ENCODE measurements at regions not wholly inside any gene's neighbourhood (a gene's known extent, or its start where the extent isn't known, plus 50 kb on each side); places are given as distances from the start of the nearest gene placed in this dataset.

- TF ChIP-seq CTCF (conservative IDR thresholded peaks at IDR 0.05; ENCODE audit: low read depth, low read length) (no peak), CHD1 (IDR thresholded peaks at IDR 0.05; ENCODE audit: low read depth, low read length) (no peak), MAZ (IDR thresholded peaks at IDR 0.05; ENCODE audit: borderline replicate concordance, low read depth, low read length) (no peak), POLR2A (IDR thresholded peaks at IDR 0.05; ENCODE audit: low read depth, low read length) (no peak), MAFK (IDR thresholded peaks at IDR 0.05; ENCODE audit: low read depth, low read length) (no peak), NFE2L2 (IDR thresholded peaks at IDR 0.05; ENCODE audit: low read depth, low read length) (no peak), MXI1 (IDR thresholded peaks at IDR 0.05; ENCODE audit: borderline replicate concordance, low read depth, low read length) (no peak)
- TF ChIP-seq, protein P1, sequence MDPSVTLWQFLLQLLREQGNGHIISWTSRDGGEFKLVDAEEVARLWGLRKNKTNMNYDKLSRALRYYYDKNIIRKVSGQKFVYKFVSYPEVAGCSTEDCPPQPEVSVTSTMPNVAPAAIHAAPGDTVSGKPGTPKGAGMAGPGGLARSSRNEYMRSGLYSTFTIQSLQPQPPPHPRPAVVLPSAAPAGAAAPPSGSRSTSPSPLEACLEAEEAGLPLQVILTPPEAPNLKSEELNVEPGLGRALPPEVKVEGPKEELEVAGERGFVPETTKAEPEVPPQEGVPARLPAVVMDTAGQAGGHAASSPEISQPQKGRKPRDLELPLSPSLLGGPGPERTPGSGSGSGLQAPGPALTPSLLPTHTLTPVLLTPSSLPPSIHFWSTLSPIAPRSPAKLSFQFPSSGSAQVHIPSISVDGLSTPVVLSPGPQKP (IDR thresholded peaks at IDR 0.05; ENCODE audit: borderline replicate concordance, low read depth, low read length), result no peak
- TF ChIP-seq, protein P2, sequence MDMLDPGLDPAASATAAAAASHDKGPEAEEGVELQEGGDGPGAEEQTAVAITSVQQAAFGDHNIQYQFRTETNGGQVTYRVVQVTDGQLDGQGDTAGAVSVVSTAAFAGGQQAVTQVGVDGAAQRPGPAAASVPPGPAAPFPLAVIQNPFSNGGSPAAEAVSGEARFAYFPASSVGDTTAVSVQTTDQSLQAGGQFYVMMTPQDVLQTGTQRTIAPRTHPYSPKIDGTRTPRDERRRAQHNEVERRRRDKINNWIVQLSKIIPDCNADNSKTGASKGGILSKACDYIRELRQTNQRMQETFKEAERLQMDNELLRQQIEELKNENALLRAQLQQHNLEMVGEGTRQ (IDR thresholded peaks at IDR 0.05; ENCODE audit: low read depth, low read length), result no peak
These were observed 245.8 kb upstream of the DMD start for GRCh38 chrX:33457102-33457501.
